SIG-M5 treated with dmso at 0.1 percent for 504 hours (cell line): ENCODE measurements at regions not wholly inside any gene's neighbourhood (a gene's known extent, or its start where the extent isn't known, plus 50 kb on each side); places are given as distances from the start of the nearest gene placed in this dataset.

Experiments
- DNase-seq: peaks from one replicate; lab custom pipeline; 2025; ENCODE audit not compliant: unreplicated experiment; lab: John Stamatoyannopoulos, UW

DNA sequence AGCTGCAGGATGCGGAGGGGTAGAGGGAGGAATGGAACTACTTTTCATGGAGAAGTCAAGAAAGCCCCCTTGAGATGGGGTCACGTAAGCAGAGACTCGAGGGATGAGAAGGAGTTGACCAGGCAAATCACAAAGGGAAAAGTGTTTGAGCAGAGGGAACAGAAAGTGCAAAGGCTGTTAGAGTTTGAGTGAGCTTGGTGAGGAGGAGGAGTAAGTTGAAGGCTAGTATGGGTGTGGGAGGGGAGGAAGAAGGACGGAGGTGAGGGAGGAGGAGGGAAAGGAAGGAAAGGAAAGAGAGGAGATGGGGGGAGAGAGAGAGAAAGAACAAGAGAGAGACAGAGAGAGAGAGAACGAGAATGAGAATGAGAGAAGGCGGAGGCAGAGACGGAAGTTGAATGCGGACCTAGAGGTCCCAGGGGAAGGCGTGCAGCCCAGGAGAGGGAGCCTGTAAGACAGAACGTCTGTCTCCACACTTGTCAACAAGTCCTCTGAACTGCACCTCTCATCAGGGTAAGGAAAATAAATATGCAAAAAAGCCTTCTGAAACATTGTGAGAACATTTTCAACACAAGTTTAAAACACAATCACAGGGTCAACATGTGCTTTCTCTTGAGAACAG, 279.8 kb upstream of the EEF2KMT start:
- DNase-seq = no peak

DNA sequence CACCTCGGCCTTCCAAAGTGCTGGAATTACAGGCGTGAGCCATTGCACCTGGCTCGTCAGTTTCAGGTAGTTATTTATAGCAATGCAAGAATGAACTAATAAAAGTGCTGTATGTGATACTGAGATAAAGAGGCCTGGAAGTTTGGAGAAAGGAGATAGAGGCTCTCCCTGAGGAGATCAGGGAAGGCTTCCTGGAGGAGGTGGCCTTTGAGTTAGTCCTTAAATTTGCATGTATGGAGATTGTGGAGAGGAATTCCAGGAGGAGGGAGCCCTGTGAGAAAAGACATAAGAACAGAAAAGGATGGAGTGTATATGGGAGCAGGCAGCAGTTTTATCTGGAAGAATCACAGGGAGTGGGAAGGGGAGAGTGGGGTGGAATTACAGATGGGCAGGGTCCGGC, 276.6 kb upstream of the EEF2KMT start:
- no peak for DNase-seq

DNA sequence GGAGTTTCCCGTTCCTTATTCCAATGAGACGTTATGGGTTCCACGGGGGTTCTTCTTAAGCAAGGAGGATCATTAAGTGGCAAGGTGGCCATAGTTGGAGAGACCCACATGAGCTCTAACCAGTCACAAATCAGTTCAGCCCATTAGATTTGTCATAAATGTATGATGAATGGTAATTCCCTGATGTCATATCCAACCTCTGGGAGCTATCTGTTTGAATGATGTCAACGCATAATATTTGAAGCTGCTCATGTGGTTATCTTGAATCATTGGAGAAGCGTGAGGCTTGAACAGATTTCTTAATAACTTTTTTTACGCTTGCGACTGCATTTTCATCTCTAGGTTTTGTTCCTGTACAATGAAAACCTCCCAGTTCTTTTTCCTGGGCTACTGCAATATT, 270.4 kb upstream of the EEF2KMT start:
- no peak for DNase-seq

DNA sequence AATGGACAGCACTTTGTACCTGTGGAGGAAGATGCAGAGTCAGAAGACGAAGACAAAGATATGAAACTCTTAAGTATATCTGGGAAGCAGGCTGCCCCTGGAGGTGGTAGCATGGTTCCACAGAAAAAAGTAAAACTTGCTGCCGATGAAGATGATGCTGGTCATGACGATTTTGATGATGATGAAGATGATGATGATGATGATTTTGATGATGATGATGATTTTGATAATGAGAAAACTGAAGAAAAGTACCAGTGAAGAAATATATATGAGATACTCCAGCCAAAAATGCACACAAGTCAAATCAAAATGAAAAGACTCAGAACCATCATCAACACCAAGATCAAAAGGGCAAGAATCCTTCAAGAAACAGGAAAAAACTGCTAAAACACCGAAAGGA, 268.5 kb upstream of the EEF2KMT start:
- DNase-seq = no peak

DNA sequence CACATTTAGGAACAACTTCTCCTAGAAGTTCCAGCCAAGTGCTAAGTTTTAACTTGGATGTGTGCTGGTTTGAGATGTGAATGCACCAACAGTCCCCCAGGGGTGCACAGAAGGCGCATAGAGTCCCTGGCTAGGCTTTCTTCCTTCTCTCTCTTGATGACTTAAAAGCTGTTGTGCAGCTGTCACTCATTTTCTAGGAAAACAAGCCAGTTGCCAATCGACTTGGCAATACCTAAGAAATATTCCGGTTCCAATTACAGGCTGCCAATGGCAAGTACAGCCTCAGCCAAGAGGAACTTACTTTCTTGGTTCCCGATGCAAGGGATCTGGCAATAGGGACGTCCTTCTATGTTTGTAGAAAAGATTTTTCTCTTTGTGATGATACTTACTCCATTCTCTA, 266.6 kb upstream of the EEF2KMT start:
- no peak for DNase-seq

DNA sequence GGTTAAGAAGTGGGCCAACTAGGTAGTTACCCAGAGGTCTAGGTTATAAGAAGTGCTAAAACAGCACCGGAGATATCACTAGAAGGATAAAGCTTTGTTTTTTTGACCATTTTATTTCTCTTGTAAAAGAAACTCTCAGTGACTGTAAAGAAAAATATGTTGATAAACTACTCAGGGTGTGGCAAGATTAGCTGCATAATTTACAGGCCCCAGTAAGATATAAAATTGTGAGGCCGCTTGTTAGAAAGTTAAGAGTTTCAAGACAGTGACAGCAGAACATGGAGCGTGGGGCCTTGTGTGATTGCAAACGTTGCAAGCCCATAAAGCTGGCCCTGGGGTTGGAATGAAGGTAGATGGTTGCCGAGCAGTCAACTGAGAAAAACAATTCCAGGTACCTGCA, 263.7 kb upstream of the EEF2KMT start:
- DNase-seq = no peak

DNA sequence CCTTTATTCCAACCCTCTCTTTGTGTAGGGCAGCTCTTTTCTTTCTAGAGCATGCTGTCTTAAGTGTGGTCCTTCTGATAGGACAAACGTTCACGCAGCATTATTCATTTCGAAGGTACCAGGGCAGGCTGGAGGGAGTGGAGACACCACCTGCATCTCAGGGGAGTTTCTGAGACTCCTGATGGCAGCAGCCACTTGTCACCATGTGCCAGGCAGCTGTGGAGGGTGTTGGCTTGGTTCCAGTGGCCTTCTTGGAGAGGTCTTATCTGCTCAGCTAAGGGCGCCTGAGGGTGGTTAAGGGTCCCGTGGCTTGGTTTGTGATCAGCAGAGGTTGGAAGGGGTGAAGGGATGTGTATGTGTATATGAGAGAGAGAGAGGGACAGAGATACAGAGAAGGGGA, 257.1 kb upstream of the EEF2KMT start:
- no peak for DNase-seq

DNA sequence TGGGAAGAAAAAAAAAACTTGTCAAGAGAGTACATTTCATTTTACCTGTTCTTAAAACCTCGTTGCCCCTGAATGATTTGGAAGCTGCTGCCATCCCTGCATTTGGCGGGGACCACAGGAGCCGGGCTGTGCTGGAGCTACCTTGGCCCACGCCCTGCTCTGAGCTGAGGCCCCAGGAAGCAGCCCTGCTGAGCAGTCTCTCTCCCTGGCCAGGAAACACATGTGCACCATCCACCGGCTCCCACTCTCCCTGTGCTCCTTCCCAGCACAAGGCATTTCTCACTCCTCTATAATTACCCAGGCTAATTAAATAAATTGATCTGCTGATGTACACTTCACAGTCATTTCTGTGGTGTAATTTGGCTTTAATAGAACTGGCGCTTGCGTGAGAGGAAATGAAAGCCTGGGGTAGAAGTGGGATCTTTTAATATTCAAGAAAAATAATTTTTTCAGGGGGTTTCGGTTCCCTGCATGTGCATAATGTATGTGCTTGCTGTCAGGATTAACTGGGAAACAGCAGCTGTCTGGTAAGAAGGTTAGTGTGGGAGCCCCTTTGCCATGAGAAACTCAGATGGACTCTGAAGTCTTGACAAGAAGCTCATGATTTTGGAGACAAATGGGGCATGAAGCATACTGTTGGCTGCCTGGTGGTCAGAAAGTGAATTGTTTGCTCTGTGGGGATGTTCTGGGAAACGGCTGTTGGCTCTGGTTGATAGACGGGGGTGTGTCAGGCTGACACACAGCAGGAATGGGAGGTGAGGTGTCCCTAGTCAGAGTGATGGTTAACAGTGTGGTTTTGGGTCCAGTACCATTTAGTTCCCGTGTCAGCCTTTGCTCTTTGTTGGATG, 252.3 kb upstream of the EEF2KMT start:
- DNase-seq = no peak

DNA sequence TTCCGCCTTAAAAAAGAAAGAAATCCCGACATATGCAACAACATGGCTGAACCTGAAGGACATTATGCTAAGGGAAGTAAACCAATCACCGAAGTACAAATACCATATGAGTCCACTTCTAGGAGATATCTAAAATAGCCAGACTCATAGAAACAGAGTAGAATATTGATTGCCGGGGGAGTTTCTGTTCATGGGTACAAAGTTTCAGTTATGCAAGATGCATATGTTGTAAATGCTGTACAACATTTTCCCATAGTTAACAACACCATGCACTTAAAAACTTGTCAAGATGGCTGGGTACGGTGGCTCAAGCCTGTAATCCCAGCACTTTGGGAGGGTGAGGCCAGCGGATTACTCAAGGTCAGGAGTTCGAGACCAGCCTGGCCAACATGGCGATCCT, 251.5 kb upstream of the EEF2KMT start:
- DNase-seq = no peak

DNA sequence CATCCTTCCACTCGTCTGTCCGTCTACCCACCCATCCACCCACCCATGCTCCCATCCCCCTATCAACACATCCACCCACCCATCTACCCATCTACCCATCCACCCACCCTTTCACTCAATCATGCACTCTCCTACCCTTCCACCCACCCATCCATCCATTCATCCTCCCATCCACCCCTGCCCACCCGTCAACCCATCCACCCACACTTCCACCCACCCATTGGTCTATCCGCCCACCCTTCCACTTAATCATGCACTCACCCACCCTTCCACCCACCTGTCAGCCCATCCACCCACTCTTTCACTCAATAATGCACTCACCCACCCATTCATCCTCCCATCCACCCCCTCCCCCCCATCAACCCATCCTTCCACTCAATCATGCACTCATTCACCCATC, 250.0 kb upstream of the EEF2KMT start:
- DNase-seq = no peak

DNA sequence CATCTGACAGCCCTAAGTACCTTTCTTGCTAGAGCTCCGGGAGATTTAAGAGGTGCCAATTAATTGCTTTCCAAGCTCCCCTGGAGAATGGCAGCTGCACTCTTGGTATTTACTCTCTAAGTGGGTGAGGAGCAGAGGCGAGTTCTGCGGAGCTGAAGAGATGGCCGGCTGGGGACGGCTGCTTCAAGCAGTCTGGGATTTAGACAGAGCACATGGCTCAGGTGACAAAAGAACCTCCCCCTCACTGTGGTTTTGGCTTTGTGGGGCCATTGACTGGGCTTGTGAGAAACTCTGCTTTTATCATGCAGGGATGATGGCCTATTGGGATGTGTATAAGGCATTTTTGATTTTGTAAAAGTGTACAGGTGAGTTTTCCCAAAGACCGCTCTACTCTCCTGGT, 239.3 kb upstream of the EEF2KMT start:
- no peak for DNase-seq

DNA sequence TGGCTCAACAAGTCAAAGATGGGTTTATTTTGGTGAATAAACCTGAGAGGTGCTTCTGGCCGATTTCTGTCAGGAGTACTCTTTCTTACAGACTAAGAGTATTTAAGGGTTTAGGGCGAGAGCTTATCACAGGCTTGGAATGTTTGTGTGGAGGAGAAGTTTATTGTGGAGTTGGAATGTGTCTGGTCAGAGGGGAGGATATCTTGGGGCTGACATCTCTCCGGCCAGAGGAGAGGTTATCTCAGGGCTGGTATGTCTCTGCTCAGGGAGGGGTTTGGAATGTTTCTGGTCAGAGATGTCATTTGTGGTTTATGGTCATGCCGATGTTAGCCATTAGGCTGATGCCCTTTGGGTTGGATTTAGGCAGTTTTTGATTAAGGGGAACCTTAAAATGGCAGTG, 236.4 kb upstream of the EEF2KMT start:
- no peak for DNase-seq

DNA sequence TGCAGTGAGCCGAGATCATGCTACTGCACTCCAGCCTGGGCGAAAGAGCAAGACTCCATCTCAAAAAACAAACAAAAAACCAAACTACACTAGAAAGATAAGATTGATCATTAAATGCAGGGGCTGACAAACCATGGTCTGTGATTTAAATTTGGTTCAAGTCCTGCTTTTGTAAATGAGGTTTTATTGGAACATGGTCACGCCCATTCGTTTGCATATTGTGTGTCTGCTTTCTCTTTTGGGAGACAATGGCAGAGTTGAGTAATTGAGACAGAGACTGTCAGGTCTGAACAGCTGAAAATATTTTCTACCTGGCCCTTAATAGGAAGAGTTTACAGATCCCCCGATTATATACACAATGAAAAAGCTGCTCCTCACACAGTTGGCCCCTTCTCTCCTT, 235.5 kb upstream of the EEF2KMT start:
- no peak for DNase-seq

DNA sequence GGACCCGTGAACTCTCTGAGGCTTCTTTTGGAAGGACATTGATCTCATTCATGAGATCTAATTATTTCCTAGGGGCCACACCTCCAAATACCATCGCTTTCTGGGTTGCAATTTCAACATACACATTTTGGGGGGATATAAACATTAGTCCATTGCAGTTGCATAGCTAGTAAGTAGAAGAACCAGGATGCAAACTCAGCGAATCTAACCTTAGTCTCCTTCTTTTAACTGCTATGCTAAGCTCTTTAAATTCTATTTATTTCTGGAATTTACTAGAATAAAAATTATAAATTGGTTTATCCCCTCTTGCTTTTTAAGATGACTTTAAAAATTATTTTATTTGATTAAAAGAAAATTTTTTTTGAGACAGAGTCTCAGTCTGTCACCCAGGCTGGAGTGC, 232.5 kb upstream of the EEF2KMT start:
- no peak for DNase-seq

DNA sequence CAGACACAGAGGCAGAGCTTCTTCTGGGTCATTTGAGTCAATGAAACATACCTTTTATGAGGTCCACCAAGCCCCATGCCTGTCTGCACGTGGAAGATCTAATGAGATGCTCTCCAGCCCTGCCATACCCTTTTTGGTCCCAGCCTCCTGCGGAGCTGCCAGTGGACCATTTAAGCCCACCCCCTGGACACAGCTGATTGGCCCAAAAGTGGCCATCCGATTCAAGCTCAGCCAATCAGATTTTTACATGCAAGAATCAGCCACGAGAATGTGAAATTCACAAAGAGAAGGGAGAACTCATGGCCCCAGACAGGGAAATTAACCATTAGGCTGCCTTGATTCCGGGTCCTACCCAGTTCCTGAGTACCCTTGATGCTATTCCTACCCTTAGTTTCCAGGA, 231.0 kb upstream of the EEF2KMT start:
- DNase-seq = no peak

DNA sequence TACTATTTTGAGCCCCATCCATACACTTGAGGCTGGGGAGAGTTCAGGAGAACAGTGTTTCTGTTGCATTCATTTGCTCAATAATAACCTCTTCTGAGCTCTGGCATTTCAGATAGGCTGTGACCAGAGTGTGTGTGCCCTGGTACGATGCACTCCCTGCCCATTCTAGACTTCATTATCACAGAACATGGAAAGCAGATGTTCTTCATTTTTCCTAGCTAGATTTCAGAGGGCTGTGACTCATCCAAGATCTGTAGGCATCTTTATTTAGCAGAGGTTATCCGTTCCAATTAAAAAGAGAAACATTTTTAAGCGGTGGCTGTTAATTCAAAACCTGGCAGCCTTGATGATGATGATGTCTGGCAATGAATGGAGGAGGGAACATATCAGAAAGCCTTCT, 228.8 kb upstream of the EEF2KMT start:
- DNase-seq = no peak

DNA sequence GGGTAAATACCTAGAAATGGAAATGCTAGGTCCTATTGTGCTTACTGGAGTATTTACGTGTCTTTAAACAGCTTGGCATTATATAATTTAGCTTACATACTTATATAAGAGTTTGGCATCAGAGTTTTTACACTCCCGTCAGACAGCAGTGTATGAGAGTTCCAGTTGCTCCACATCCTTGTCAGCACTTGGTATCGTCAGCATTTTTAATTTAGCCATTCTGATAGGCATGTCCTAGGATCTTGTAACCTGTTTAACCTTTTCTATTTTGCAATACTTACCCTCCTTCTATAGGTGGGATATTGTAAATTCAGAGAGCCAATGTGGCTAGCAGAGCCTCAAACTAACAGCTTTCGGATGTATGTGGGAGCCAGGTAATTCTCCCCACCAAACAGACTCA, 228.3 kb upstream of the EEF2KMT start:
- DNase-seq = no peak

DNA sequence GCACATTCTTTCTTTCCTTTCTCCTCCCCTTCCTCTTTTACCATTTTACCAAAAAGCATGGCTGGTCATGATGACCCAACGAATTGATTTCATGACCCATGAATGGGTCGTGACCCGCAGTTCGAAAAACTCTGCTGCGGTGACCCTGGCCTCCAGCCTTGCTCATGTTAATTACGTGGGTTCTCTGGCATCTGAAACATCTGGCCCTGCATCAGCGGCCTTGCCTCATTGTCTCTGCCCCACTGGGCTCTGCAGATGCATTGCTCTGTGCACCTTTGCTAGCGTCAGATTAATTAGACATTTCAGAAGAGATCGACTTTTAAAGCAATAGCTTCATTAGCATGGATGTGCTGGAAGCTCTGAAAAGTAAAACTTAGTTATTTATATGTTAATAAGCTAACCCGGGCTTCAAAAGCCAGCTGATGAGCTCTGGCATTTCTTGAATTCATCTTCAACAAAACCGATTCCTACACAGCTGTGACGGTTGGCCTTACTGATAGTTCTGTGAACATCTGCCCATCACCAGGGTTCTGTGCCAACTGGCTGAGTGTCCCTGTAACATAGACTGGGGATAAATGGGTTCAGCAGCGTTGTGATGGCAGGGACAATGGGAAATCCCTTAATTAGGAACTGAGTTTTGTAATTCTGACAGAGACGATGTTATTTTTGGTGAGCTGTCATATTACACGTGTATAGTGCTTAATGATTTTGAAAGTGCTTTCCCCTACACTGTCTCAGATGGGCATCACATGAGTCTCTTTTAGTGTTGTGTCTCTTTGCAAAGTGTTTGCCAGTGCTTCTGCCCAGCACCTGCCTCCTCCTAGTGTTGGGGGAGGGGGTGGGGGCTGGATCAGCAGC, 225.9 kb upstream of the EEF2KMT start:
- no peak for DNase-seq

DNA sequence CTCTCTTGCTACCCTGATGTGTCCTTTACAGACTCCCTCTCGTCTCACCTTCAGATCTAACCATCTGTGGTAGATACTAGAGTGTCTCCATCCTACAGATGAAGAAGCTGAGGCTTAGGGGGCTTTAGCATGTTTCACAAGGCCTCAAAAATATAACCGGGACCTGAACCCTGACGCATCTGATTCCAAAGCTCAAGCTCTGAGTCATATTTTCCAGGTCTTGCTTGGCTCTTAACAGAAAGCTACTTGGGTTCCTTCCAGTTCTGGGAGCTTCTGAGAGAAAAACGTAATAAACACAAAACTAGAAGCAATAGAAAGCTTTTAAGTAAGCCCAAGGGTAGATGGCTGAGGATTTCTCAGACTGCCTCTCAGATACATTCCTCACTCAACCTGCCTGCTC, 224.3 kb upstream of the EEF2KMT start:
- DNase-seq = no peak

DNA sequence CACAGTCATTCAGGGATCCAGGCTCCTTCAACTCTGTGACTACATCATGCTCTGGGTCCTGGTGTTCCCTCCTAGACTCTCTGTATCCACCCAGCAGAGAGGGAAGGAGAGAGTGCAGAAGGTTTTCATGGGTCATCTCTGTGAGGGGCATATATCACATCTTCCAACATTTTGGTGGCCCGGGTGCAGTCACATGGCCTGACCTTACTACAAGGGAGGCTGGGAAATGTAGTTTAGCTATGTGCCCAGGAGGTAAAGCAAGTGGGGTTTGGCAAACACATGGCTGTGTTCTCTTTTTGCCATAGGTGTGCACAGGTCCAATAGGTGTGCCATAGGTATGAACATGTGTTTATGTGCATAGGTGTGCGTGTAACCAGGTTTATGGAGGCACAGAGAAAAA, 222.2 kb upstream of the EEF2KMT start:
- DNase-seq = no peak

DNA sequence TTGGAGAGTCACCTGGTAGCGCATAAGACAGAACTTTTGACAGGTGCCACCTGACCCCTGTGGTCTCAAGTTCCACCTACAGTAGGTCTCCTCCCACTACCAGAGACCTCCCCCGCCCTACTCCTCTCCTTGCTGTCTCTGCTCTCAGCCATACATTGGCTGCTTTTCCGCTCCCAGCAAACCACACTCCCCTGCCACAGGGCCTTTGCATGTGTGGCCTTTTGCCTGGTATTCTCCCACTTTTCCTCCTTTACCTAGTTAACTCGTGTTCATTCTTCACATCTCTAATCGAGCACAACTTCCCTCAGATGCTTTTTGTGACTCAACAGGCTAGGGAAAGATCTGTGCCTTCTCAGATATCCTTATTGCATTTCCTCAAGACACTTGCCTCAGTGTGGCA, 218.3 kb upstream of the EEF2KMT start:
- no peak for DNase-seq

DNA sequence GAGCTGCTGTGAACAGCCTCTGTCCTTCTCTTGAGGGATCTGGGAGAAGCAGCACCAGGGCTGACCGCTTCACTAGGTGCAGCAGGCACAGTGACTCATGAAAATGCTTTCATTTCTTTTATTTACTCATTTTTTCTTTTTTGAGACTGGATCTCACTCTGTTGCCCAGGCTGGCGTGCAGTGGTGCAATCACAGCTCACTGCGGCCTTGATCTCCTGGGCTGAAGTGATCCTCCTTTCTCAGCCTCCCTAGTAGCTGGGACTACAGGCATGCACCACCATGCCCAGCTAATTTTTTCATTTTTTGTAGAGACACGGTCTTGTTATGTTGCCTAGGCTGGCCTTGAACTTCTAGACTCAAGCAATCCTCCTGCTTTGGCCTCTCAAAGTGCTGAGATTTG, 216.8 kb upstream of the EEF2KMT start:
- DNase-seq = no peak
